ENCODE measurements at regions not wholly inside any gene's neighbourhood (a gene's known extent, or its start where the extent isn't known, plus 50 kb on each side); places are given as distances from the start of the nearest gene placed in this dataset.

- TF ChIP-seq, protein P1, sequence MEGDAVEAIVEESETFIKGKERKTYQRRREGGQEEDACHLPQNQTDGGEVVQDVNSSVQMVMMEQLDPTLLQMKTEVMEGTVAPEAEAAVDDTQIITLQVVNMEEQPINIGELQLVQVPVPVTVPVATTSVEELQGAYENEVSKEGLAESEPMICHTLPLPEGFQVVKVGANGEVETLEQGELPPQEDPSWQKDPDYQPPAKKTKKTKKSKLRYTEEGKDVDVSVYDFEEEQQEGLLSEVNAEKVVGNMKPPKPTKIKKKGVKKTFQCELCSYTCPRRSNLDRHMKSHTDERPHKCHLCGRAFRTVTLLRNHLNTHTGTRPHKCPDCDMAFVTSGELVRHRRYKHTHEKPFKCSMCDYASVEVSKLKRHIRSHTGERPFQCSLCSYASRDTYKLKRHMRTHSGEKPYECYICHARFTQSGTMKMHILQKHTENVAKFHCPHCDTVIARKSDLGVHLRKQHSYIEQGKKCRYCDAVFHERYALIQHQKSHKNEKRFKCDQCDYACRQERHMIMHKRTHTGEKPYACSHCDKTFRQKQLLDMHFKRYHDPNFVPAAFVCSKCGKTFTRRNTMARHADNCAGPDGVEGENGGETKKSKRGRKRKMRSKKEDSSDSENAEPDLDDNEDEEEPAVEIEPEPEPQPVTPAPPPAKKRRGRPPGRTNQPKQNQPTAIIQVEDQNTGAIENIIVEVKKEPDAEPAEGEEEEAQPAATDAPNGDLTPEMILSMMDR (IDR thresholded peaks at IDR 0.05), result no peak
- TF ChIP-seq POLR2A (IDR thresholded peaks at IDR 0.05), result no peak
Observed at GRCh38 chr1:98453066-98453465, 208.5 kb upstream of the SNX7 start.
